ENCODE measurements at regions not wholly inside any gene's neighbourhood (a gene's known extent, or its start where the extent isn't known, plus 50 kb on each side); places are given as distances from the start of the nearest gene placed in this dataset.

DNA sequence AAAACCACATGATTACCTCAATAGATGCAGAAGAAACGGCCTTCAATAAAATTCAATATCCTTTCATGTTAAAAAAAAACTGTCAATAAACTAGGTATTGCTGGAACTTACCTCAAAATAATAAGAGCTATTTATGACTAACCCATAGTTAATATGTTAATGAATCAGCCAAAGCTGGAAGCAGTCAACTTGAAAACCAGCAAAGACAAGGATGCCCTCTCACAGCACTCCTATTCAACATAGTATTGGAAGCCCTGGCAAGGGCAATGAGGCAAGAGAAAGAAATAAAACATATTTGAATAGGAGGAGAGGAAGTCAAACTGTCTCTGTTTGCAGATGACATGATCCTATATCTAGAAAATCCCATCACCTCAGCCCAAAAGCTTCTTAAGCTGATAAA is 456.1 kb downstream of the OCA2 start:
- no peak for DNase-seq (ENCODE audit: low spot score)
- CTCF ChIA-PET: no interaction called here
- TF ChIP-seq SMAD3 (CRISPR knock-in tag; IDR thresholded peaks at IDR 0.05; ENCODE audit: borderline replicate concordance): no peak
- TF ChIP-seq, protein P1, sequence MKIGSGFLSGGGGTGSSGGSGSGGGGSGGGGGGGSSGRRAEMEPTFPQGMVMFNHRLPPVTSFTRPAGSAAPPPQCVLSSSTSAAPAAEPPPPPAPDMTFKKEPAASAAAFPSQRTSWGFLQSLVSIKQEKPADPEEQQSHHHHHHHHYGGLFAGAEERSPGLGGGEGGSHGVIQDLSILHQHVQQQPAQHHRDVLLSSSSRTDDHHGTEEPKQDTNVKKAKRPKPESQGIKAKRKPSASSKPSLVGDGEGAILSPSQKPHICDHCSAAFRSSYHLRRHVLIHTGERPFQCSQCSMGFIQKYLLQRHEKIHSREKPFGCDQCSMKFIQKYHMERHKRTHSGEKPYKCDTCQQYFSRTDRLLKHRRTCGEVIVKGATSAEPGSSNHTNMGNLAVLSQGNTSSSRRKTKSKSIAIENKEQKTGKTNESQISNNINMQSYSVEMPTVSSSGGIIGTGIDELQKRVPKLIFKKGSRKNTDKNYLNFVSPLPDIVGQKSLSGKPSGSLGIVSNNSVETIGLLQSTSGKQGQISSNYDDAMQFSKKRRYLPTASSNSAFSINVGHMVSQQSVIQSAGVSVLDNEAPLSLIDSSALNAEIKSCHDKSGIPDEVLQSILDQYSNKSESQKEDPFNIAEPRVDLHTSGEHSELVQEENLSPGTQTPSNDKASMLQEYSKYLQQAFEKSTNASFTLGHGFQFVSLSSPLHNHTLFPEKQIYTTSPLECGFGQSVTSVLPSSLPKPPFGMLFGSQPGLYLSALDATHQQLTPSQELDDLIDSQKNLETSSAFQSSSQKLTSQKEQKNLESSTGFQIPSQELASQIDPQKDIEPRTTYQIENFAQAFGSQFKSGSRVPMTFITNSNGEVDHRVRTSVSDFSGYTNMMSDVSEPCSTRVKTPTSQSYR (CRISPR knock-in tag; IDR thresholded peaks at IDR 0.05): no peak

DNA sequence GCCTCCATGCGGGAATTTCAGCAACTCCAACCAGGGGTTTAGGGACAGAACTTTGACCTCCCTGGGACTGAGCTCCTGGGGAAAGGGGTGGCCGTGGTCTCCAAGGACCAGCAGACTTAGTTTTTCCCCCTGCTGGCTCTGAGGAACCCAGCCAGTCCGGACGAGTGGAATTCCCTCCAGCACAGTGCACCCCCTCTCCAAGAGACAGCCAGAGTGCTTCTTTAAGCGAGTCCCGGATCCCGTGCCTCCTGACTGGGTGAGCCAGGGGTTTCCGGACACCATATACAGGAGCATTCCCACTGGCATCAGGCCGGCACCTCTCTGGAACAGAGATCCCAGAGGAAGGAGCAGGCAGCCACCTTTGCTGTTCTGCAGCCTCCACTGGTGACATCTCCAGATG is 459.5 kb downstream of the OCA2 start:
- Mint-ChIP-seq H3K27ac (no peak overlapping the region), H3K4me1 (peaks cover 34% of the 10 kb centered on the region), H3K27me3 (ENCODE audit: low read depth) (no peaks in the 10 kb centered on the region; the same call in 1 of the 2 replicates), H3K4me3 (no peak overlapping the region), H3K9me3 (peaks cover 35% of the 10 kb centered on the region), H3K36me3 (peaks cover 5% of the 10 kb centered on the region; the same call in 1 of the 2 replicates)
- ATAC-seq (no peak), DNase-seq (ENCODE audit: low spot score) (no peak)
- ChIA-PET CTCF (no interaction called here), POLR2A (no interaction called here)
- TF ChIP-seq SMAD4 (CRISPR knock-in tag; IDR thresholded peaks at IDR 0.05) (no peak), NR1H2 (CRISPR knock-in tag; IDR thresholded peaks at IDR 0.05) (no peak), ZNF317 (CRISPR knock-in tag; IDR thresholded peaks at IDR 0.05; ENCODE audit: borderline replicate concordance, low read depth) (no peak)
- TF ChIP-seq, protein P2, sequence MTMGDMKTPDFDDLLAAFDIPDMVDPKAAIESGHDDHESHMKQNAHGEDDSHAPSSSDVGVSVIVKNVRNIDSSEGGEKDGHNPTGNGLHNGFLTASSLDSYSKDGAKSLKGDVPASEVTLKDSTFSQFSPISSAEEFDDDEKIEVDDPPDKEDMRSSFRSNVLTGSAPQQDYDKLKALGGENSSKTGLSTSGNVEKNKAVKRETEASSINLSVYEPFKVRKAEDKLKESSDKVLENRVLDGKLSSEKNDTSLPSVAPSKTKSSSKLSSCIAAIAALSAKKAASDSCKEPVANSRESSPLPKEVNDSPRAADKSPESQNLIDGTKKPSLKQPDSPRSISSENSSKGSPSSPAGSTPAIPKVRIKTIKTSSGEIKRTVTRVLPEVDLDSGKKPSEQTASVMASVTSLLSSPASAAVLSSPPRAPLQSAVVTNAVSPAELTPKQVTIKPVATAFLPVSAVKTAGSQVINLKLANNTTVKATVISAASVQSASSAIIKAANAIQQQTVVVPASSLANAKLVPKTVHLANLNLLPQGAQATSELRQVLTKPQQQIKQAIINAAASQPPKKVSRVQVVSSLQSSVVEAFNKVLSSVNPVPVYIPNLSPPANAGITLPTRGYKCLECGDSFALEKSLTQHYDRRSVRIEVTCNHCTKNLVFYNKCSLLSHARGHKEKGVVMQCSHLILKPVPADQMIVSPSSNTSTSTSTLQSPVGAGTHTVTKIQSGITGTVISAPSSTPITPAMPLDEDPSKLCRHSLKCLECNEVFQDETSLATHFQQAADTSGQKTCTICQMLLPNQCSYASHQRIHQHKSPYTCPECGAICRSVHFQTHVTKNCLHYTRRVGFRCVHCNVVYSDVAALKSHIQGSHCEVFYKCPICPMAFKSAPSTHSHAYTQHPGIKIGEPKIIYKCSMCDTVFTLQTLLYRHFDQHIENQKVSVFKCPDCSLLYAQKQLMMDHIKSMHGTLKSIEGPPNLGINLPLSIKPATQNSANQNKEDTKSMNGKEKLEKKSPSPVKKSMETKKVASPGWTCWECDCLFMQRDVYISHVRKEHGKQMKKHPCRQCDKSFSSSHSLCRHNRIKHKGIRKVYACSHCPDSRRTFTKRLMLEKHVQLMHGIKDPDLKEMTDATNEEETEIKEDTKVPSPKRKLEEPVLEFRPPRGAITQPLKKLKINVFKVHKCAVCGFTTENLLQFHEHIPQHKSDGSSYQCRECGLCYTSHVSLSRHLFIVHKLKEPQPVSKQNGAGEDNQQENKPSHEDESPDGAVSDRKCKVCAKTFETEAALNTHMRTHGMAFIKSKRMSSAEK (CRISPR knock-in tag; IDR thresholded peaks at IDR 0.05; ENCODE audit: borderline replicate concordance): no peak
- TF ChIP-seq, protein P3, sequence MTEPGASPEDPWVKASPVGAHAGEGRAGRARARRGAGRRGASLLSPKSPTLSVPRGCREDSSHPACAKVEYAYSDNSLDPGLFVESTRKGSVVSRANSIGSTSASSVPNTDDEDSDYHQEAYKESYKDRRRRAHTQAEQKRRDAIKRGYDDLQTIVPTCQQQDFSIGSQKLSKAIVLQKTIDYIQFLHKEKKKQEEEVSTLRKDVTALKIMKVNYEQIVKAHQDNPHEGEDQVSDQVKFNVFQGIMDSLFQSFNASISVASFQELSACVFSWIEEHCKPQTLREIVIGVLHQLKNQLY (CRISPR knock-in tag; IDR thresholded peaks at IDR 0.05): no peak
- TF ChIP-seq, protein P4, sequence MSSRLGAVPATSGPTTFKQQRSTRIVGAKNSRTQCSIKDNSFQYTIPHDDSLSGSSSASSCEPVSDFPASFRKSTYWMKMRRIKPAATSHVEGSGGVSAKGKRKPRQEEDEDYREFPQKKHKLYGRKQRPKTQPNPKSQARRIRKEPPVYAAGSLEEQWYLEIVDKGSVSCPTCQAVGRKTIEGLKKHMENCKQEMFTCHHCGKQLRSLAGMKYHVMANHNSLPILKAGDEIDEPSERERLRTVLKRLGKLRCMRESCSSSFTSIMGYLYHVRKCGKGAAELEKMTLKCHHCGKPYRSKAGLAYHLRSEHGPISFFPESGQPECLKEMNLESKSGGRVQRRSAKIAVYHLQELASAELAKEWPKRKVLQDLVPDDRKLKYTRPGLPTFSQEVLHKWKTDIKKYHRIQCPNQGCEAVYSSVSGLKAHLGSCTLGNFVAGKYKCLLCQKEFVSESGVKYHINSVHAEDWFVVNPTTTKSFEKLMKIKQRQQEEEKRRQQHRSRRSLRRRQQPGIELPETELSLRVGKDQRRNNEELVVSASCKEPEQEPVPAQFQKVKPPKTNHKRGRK (CRISPR knock-in tag; IDR thresholded peaks at IDR 0.05; ENCODE audit: borderline replicate concordance): no peak

More for the DNA sequence above, 456.1 kb downstream of the OCA2 start:
- no peak overlapping the region for H3K27ac Mint-ChIP-seq
- POLR2A ChIA-PET: no interaction called here
- H3K9me3 Mint-ChIP-seq: peaks cover 35% of the 10 kb centered on the region
- ATAC-seq: no peak
- H3K4me3 Mint-ChIP-seq: no peak overlapping the region
- H3K27me3 Mint-ChIP-seq (ENCODE audit: low read depth): no peaks in the 10 kb centered on the region; the same call in 1 of the 2 replicates
- H3K4me1 Mint-ChIP-seq: peaks cover 36% of the 10 kb centered on the region
- peaks cover 5% of the 10 kb centered on the region; the same call in 1 of the 2 replicates for H3K36me3 Mint-ChIP-seq

DNA sequence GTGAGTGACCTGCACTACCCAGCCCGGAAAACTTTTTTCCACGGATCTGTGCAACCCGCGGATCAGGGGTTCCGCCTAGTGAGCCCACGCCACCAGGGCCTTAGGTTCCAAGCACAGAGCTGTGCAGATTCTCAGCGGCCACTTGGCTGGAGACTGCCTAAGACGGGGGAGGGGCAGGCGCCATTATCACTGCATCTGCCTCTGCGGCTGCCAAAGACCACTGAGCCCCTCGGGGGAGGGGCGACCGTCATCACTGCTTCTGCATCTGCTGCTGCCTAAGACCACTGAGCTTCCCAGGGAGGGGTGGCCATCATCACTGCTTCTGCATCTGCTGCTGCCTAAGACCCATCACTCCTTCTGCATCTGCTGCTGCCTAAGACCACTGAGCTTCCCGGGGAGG is 460.2 kb downstream of the OCA2 start:
- H3K36me3 Mint-ChIP-seq: peaks cover 5% of the 10 kb centered on the region; the same call in 1 of the 2 replicates
- H3K9me3 Mint-ChIP-seq: peaks cover 28% of the 10 kb centered on the region
- H3K27ac Mint-ChIP-seq: no peak overlapping the region
- no peak for ATAC-seq
- CTCF ChIA-PET: no interaction called here
- POLR2A ChIA-PET: no interaction called here
- H3K4me1 Mint-ChIP-seq: peaks cover 34% of the 10 kb centered on the region
- H3K27me3 Mint-ChIP-seq (ENCODE audit: low read depth): no peaks in the 10 kb centered on the region; the same call in 1 of the 2 replicates
- no peak overlapping the region for H3K4me3 Mint-ChIP-seq
- TF ChIP-seq TEAD4 (CRISPR knock-in tag; IDR thresholded peaks at IDR 0.05) (no peak), MXD4 (CRISPR knock-in tag; IDR thresholded peaks at IDR 0.05; ENCODE audit: borderline replicate concordance) (no peak)
- TF ChIP-seq, protein P1 (CRISPR knock-in tag; IDR thresholded peaks at IDR 0.05): 0 out of 2 replicates have a peak, but pooled peaks have one; percentile 30
- TF ChIP-seq, protein P2 (CRISPR knock-in tag; IDR thresholded peaks at IDR 0.05; ENCODE audit: borderline replicate concordance): no peak
- peak; percentile 26 for DNase-seq (ENCODE audit: low spot score)

Data from WTC11 (cell line).